Mammary epithelial cell (primary cell): ENCODE measurements at regions not wholly inside any gene's neighbourhood (a gene's known extent, or its start where the extent isn't known, plus 50 kb on each side); places are given as distances from the start of the nearest gene placed in this dataset.

Experiments used
- EZH2 ChIP-seq: IDR thresholded peaks from 2 replicates; pipeline ENCODE4 v1.6.1; 2012; ENCODE audit warnings: low read length, inconsistent platforms, borderline replicate concordance
- TF ChIP-seq, protein P1 (sequence below), 2 donors: IDR thresholded peaks in 1 of 2; conservative IDR thresholded peaks in 1 of 2; 2 replicates each; pipeline ENCODE4 v1.5.1; 2011 to 2012; ENCODE audit warnings: inconsistent platforms in 2 of 2, low read length in 2 of 2, mild to moderate bottlenecking in 2 of 2, control low read depth in 1 of 2, low read depth in 1 of 2; ENCODE audit not compliant: insufficient read depth in 1 of 2; ENCODE audit errors: extremely low read depth in 1 of 2

DNA sequence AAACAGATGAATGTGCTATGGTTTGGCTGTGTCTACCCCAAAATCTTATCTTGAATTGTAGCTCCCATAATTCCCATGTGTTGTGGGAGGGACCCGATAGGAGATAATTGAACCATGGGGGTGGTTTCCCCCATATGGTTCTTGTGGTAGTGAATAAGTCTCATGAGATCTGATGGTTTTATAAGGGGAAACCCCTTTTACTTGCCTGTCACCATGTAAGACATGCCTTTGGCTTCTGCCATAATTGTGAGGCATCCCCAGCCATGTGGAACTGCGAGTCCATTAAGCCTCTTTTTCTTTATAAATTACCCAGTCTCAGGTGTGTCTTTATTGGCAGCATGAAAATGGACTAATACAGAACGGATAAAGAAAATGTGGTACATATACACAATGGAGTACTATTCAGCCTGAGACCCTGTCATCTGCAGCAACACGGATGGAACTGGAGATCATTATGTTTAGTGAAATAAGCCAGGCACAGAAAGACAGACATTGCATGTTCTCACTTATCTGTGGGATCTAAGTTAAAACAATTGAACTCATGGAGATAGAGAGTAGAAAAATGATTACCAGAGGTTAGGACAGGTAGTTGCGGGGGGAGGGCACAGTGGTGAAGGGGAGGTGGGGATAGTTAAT is 587.6 kb upstream of the NRP1 start:
- TF ChIP-seq, protein P1, sequence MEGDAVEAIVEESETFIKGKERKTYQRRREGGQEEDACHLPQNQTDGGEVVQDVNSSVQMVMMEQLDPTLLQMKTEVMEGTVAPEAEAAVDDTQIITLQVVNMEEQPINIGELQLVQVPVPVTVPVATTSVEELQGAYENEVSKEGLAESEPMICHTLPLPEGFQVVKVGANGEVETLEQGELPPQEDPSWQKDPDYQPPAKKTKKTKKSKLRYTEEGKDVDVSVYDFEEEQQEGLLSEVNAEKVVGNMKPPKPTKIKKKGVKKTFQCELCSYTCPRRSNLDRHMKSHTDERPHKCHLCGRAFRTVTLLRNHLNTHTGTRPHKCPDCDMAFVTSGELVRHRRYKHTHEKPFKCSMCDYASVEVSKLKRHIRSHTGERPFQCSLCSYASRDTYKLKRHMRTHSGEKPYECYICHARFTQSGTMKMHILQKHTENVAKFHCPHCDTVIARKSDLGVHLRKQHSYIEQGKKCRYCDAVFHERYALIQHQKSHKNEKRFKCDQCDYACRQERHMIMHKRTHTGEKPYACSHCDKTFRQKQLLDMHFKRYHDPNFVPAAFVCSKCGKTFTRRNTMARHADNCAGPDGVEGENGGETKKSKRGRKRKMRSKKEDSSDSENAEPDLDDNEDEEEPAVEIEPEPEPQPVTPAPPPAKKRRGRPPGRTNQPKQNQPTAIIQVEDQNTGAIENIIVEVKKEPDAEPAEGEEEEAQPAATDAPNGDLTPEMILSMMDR (conservative IDR thresholded peaks at IDR 0.05 in 1 of 2, IDR thresholded peaks at IDR 0.05 in 1 of 2; ENCODE audit: extremely low read depth in 1 of 2, insufficient read depth in 1 of 2, low read depth in 1 of 2, low read length in 2 of 2) = no peak
- no peak for TF ChIP-seq EZH2
